Epithelial cell of proximal tubule (primary cell): ENCODE measurements at regions not wholly inside any gene's neighbourhood (a gene's known extent, or its start where the extent isn't known, plus 50 kb on each side); places are given as distances from the start of the nearest gene placed in this dataset.
A peak's percentile ranks its signal among the peaks of the same experiment; 100 is the strongest.

Experiments
- DNase-seq: peaks from one replicate; pipeline ENCODE4 v3.0.0-alpha.2; 2011; ENCODE audit warnings: low read depth
- H3K4me3 ChIP-seq: 2 replicates; pipeline ENCODE4 v1.5.1; 2011; ENCODE audit warnings: low read depth, mild to moderate bottlenecking, low read length
- CTCF ChIP-seq: conservative IDR thresholded peaks from 2 replicates; pipeline ENCODE4 v1.5.1; 2012; ENCODE audit warnings: low read depth, mild to moderate bottlenecking, low read length

- TF ChIP-seq CTCF: no peak
- no peak overlapping the region for H3K4me3 ChIP-seq
- no peak for DNase-seq
Observed at GRCh38 chr12:130066742-130067141, 95.5 kb upstream of the FZD10 start.

- no peak for DNase-seq
- TF ChIP-seq CTCF: no peak
- no peak overlapping the region for H3K4me3 ChIP-seq
Observed at GRCh38 chr12:130068741-130069140, 93.5 kb upstream of the FZD10 start.

GRCh38 chr12:130070126-130070611 is 92.1 kb upstream of the FZD10 start:
- TF ChIP-seq CTCF: no peak
- peak overlapping the region; percentile 38 for H3K4me3 ChIP-seq

GRCh38 chr12:130073721-130074120 is 88.5 kb upstream of the FZD10 start:
- no peak for DNase-seq
- H3K4me3 ChIP-seq: no peak overlapping the region
- TF ChIP-seq CTCF: no peak

More at GRCh38 chr12:130070126-130070611, 92.1 kb upstream of the FZD10 start:
- DNase-seq: no peak

GRCh38 chr12:130074661-130075406 is 87.4 kb upstream of the FZD10 start:
- TF ChIP-seq CTCF: no peak
- no peak overlapping the region for H3K4me3 ChIP-seq
- no peak for DNase-seq

- TF ChIP-seq CTCF: no peak
- no peak overlapping the region for H3K4me3 ChIP-seq
- no peak for DNase-seq
Observed at GRCh38 chr12:130075497-130076076, 86.7 kb upstream of the FZD10 start.
